GM19397 (cell line): ENCODE measurements at regions not wholly inside any gene's neighbourhood (a gene's known extent, or its start where the extent isn't known, plus 50 kb on each side); places are given as distances from the start of the nearest gene placed in this dataset.
"Not testable (repeated sequence)": the region's sequence is repeated elsewhere in the genome, so short reads cannot be mapped to it uniquely, and the experiment has no call there.

ENCODE experiments used
- ATAC-seq: cut with Tn5 transposase; IDR thresholded peaks from one replicate; pipeline ENCODE4 v1.9.1; 2021; ENCODE audit warnings: mild to moderate bottlenecking, moderate library complexity; ENCODE audit not compliant: unreplicated experiment

DNA sequence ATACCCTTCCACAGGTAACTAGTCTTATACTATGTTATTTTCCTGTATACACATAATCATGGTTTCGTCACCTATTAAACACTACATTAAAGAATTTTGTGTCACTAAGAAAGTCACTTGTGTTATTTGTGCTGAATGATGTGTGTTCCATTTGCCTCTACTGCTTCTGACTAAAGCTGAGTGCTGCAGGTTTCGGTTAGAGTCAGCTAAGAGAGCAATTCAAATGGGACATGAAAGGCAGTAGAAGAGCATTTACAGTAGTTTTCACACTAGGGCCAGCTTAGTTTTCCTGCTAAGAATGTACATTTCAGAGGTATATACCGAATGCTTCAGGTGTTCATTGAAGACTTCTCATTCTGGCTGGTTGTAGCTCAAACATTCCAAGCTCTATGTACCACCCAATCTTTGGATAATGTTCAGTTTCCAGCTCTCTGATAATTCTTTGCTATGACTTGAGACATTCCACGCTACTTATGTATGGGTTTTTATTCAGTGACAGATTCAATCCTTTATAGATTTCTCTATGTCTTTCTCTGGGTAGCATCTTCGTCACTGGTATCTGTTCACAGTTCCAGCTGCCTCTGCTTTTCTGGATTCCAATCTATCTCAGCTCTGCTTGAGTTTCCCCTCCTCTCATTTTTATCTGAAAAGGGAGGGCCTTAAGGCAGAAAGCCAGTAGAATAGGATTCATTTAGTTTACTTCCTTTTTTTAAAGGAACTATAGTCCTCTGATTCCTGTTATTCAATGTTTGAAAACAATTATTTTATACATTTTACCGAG is 164.4 kb downstream of the CXXC4 start:
- no peak for ATAC-seq

DNA sequence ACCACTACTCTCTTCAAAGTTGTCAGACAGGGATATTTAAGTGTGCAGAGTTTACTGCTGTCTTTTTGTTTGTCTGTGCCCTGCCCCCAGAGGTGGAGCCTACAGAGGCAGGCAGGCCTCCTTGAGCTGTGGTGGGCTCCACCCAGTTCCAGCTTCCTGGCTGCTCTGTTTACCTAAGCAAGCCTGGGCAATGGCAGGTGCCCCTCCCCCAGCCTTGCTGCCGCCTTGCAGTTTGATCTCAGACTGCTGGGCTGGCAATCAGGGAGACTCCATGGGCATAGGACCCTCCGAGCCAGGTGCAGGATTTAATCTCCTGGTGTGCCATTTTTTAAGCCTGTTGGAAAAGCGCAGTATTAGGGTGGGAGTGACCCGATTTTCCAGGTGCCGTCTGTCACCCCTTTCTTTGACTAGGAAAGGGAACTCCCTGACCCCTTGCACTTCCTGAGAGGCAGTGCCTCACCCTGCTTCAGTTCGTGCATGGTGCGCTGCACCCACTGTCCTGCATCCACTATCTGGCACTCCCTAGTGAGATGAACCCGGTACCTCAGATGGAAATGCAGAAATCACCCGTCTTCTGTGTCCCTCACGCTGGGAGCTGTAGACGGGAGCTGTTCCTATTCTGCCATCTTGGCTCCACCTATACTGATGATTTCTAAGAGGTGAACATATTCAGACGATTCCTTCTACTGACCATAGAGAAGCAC is 167.6 kb downstream of the CXXC4 start:
- not testable (repeated sequence) for ATAC-seq

DNA sequence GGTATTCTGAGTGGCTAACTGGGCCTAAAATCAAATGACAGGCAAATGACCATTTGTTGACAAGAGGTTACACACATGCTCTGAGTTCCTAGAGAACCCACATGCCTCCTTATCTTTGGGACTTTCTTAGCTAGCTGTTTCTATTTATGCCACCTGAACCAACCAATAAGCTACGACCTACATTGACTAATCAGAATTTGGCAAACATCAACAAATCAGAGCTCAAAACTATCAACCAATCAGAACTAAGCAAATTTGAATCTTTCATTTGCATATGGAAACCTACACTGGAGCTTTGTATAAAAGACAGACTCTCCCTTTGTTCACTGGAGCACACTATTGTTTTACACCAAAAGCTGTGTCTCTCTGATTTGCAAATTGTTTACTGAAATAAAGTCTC is 192.0 kb downstream of the CXXC4 start:
- ATAC-seq: no peak

DNA sequence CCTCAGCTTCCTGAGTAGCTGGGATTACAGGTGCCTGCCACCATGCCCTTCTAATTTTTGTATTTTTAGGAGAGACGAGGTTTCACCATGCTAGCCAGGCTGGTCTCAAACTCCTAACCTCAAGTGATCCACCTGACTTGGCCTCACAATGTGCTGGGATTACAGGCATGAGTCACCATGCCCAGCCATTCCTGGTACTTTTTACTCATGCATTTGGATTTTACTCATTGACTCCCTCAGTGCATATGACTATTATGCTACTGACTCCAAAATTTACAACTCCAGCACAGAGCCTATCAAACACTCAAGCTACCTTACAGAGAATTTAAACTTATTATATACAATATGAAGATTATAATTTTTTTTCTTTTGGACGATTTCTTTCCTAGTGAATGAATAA is 199.9 kb downstream of the CXXC4 start:
- ATAC-seq: no peak

DNA sequence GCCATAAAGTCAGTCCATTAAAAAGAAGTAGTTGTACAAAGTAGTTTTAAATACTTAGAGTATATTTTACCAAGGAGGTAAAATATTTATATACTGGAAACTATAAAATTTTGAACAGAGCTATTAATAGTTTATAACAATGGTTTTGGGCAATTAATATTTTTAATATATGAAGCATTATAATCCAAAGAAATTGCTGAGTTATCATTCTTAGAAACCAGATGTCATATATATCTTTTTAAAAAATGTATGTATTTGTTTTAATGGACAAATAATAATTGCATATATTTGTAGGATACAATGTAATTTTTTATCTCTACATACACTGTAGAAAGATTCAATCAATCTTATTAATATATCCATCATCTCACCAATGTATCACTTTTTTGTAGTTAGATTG is 207.8 kb downstream of the CXXC4 start:
- no peak for ATAC-seq

DNA sequence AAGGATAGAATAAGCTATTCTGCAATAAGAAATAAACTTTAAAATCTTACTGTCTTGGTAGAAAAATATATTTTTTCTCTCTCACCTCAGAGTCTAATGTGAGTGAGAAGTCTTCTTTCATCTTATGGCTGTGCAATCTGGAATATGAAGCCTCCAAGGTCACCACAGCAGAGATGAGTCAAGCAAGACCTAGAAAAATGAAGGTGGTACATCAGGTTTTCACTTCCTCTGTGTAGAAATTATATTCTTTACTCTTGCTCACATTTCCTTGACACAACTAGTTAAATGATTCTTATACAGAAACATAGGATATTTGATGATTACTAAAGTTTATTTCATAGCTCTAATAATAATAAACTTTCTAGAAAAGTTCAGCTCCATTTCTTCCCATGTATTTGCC is 211.4 kb downstream of the CXXC4 start:
- no peak for ATAC-seq

DNA sequence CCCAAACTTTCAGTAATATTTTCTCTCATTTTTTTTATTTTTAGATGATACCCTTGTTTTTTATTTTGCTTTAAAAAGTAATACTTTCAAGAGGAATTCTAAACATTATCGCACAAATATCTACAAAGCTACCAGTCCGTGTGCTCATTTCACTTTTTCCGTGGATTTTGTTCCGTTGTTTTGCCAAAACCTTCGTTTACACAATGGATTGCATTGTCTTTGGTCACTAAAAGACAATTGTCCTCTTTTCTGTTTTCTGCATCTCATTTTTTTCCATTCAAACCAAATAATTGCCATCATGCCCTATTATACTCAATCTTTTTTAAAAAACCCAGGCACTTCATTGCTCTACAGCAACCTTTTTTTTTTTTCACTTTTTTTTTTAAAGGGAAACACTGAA is 214.9 kb downstream of the CXXC4 start:
- no peak for ATAC-seq

DNA sequence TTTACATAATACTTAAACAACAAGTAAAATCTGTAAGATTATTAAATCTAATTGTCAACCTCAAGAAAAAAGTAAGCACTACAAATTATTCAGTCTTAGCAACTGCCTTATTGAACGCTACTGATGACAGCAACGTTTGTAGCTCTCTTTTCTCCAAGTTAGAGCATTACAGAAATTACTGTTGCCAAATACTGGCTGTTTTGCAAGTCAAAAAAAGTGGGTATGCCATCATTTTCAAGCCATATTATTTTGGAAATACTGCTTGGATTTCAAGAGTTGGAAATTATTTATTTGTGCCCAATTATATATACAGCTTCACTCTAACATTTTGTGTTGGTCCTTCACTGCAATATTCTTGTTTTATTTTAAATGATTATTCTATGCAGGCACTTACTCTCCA is 221.7 kb downstream of the CXXC4 start:
- no peak for ATAC-seq

DNA sequence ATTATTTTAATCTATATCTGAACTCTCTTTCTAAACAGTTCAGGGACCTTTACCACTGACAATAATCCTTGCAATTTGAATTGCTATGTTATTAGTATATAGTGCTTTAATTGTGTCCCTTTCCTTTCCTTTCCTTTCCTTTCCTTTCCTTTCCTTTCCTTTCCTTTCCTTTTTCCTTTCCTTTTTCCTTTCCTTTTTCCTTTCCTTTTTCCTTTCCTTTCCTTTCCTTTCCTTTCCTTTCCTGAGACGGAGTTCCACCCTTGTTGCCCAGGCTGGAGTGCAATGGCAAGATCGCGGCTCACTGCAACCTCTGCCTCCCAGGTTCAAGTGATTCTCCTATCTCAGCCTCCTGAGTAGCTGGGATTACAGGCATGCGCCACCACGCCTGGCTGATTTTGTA is 225.1 kb downstream of the CXXC4 start:
- not testable (repeated sequence) for ATAC-seq

DNA sequence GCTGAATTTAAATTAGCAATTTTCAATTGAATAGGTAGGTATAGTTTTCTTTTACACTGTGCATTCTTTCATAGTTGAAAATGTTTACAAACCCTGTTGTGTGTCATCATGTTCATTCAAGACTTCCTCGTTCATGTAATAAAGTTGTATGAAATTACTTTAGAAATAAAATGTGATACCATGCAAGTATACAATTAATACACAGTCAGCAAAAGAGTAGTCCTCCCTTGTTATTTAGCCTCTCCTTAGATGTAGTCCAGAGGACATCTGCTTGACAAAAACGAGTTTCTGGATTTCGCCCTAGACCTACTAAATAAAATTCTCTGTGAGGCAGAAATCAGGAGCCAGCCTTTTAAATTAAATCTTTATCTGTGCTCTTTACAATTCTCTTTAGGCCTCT is 231.6 kb downstream of the CXXC4 start:
- ATAC-seq: no peak

DNA sequence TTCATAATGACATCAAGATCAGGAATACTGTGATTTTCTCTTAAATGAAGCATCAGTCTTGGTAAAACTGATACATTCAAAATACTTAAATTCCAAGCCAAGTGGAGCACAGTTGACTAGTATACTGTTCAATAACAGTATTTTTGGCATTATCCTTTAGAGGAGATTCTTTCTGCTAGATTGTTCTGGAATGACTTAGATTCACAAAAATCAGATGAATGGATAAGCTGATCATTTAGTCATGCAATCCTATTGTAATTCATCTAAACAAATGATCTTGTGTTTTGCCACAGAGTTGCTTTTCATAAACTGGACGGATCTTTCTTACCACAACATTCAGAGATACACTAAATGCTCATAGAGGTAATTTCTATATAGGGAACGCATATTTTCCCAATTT is 232.0 kb downstream of the CXXC4 start:
- no peak for ATAC-seq

DNA sequence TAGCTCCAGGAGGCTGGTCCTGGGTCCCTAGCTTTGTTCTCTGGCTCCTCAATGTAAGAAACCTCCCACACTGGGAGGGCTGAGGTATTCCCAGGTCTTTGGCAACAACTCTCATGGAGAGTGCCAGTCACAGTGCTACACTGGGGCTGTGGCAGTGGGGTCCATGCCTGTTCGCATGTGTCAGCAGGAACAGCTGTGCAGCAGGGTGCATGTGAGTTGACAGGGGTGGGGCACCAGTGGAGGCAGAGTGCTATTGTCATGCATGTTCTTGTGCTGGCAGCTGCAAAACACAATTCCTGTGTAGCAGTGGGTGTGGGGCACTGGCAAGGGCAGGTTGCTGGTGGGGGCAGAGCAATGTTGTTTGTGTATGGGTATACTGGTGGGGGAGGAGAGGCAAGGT is 246.0 kb downstream of the CXXC4 start:
- ATAC-seq: no peak

DNA sequence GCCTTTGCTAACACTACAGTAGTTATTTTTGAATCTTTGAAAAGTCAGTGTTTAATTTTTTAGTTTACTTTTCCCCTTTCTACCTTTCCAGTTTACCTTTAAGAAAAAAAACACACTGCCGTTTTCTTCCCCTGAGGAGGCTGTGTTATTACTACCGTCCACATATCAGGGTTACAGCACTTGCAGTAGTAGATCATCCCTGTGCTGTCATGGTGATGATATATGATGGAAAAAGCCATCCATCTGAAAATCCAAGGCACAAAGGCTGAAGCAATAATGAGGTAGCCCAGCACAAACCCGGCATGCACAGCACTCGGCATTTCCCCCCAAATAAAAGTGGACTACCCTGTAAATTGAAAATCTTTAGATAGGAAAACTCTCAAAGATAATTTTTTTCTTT is 258.7 kb downstream of the CXXC4 start:
- no peak for ATAC-seq

DNA sequence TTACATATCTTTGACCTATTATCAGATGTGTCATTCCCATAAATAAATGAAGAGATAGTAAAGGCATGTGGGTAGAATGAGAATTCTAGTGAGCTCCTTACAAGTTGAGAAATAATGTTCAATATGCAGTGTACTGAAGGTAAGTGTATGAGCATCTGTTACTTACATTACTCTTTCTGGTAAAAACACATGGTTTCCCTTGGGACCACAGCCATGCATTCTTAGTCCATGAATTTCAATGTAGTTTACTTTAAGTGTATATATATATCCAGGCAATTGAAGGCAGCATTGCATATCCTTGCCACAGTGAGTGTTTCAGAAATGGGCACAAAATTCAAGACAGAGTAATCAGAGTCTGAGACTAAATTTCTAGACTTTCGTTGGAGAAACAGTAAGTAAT is 277.2 kb downstream of the CXXC4 start:
- ATAC-seq: no peak

DNA sequence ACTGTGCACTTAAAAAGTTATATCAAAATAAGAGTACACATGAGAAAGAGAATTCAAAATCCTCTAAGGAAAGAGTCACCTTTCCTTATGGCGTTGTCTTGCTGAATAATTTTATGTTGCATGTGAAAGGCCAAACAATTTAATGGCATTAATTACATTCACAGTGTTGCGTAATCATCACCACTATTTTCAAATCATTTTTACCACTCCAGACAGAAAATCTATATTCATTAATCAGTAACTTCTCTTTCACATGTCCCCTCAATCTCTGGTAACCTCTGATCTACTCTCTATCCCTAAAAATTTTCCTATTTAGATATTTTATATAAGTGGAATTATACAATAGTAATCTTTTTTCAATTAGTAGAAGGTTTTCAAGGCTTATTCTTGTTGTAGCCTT is 283.0 kb downstream of the CXXC4 start:
- ATAC-seq: no peak

DNA sequence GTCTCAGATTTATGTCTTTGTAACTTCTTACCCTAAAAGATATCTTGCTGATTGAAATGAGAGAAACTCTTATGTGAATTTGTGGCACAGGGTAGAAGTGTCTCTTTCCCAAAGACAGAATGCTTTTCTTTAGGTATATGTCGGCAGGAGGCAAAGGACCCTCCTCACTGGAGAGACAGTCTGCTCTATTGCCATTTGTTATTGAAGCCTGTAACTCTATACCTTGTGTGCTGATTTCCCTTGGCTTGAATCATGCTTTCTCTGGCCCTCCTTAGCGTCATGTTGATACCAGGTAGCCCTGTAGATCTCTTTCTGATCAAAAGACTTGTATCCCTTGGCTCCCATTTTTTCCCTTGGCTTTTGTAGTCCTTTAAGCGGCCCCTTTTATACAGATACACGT is 284.3 kb downstream of the CXXC4 start:
- no peak for ATAC-seq

DNA sequence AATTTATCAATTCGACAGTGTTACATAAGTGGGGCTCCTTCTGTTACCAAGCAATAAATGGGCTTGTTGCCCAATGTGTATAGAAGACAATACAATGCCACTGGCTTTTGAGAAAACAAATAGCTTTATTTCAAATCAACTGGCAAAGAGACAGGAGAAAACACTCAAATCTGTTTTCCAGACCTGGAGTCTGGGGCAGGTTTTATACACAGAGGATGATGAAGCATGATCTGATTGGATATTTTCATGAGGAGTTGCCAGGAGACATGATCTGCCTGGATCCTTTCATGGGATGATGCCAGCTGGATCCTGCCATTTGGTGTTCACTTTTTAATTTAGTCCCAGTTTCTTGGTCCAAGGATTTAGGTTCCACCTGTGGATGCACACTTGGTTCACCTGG is 287.9 kb downstream of the CXXC4 start:
- ATAC-seq: no peak

DNA sequence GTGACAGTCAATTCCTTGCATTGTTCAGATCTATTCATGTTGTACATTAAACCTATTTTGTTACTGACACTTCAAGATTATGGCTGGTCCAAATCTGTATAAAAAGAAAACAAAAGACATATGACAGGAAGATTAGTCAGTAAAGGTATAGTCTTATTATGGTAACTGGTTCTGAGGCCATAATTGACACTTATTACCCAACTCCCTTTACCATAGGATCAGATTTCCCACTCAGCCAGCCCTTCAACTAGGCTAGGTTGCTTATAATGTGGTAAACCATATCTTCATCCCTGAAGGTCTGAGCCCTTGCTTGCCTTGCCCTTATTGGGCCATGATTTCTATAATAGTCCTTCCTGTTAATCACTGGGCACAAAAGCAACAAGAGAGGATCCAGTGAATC is 289.6 kb downstream of the CXXC4 start:
- no peak for ATAC-seq

DNA sequence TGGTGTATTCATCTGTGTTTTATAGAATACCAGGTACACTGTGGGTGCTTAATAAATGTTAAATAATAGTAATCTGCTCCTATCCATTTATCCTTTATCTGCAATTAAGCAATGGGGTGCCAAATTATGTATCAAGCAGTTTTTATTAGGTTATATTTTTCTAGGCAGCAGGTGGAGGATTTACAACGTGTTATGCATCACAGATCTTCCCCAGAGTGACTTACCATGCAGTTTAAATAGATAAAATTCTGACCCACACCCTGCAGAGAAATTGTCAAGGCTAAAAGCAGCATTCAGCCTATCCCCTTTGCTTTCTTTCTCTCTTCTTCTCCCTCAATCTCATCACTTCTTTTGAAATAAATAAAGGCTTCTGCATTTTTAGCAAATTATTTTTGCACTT is 306.4 kb downstream of the CXXC4 start:
- ATAC-seq: no peak

DNA sequence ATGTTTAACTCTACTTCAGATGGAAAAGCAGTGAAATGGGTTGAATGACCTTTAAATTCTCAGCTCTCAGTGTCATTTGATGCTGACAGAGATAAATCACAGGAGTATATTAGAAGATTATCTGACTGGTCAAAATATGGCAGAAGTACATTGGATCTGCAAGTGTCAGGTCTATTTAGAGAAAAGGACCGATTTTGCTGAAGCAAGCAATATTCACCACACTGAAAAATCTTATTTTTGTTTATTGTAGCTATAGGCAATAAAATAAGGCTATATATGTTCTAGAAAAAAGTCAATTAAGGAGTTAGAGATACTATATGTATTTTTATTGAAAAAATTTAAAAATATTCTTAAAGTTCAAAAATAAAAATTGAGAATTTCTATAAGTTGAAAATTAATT is 325.3 kb downstream of the CXXC4 start:
- no peak for ATAC-seq

DNA sequence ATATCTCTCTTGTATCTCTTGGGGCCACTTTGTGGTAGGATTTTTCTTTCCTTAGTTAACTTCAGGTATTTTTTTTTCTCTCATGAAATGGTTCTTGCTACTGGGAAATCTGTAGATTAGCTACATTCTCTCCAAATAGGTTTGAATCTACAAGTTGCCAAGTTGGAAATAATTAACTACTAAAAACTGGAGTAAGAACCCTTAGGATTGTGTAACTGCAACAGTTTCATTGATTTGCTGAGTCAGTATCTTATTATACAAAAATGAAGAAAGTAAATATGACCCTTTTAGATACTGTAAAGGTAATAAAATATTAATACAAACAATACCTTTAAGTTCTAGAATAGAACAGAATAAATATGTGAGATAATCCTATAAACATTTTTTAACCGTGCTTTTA is 327.9 kb downstream of the CXXC4 start:
- ATAC-seq: no peak

DNA sequence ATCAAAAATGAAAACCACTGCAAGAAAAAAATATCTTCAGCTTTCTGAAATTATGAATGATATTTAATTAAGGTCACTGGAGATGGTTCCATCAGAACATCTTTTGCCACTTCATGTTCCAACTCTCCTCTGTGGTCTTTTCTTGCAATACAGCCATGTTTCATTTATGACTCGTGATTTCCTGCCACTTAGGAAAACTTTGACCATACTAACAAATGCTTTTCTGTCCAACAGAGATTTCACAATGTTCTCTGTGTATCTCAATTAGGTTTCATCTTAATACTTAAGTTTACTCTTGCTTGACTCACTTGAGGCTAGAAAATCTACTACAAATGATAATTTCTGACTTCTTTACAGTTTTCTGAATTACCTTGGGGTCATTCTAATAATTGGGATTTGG is 330.9 kb downstream of the CXXC4 start:
- no peak for ATAC-seq

DNA sequence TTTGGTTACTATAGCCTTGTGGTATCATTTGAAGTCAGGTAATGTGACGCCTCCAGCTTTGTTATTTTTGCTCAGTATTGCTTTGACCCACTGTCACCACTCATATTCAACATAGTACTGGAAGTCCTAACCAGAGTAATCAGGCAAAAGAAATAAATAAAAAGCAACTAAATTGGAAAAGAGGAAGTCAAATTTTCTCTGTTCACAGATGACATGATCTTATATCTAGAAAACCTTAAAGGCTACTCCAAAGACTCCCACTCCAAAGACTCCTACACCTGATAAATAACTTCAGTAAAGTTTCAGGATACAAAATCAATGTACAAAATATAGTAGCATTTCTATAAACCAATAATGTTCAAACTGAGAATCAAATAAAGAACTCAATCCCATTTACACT is 348.6 kb downstream of the CXXC4 start:
- no peak for ATAC-seq
